T-helper 17 cell (primary cell): ENCODE measurements at regions not wholly inside any gene's neighbourhood (a gene's known extent, or its start where the extent isn't known, plus 50 kb on each side); places are given as distances from the start of the nearest gene placed in this dataset.
"Not testable (repeated sequence)": the region's sequence is repeated elsewhere in the genome, so short reads cannot be mapped to it uniquely, and the experiment has no call there.

Experiments
- ATAC-seq: fragments of 150-1000 bp; cut with Tn5 transposase; 2 replicates; pipeline ENCODE4 v1.10.0; 2021; ENCODE audit warnings: mild to moderate bottlenecking, moderate library complexity
- DNase-seq, 3 donors: peaks; one replicate each; pipeline versions ENCODE4 v3.0.0 to v3.0.0-alpha.2; 2020 to 2021
- H3K9me3 ChIP-seq: one replicate; pipeline ENCODE4 v1.7.0; 2013; ENCODE audit warnings: low read length, mild to moderate bottlenecking; ENCODE audit not compliant: control insufficient read depth, poor library complexity, severe bottlenecking
- H3K27ac Mint-ChIP-seq: one replicate; pipeline ENCODE4 v1.8.0; 2022; ENCODE audit warnings: mild to moderate bottlenecking, moderate library complexity, mixed read lengths
- H3K27me3 Mint-ChIP-seq: one replicate; pipeline ENCODE4 v1.8.0; 2022; ENCODE audit warnings: mixed read lengths
- H3K36me3 Mint-ChIP-seq: one replicate; pipeline ENCODE4 v1.8.0; 2022; ENCODE audit warnings: low read depth, mixed read lengths
- H3K4me1 Mint-ChIP-seq: one replicate; pipeline ENCODE4 v1.8.0; 2022; ENCODE audit warnings: mild to moderate bottlenecking, mixed read lengths
- H3K4me3 Mint-ChIP-seq: one replicate; pipeline ENCODE4 v1.8.0; 2022; ENCODE audit warnings: mild to moderate bottlenecking, moderate library complexity, mixed read lengths

DNA sequence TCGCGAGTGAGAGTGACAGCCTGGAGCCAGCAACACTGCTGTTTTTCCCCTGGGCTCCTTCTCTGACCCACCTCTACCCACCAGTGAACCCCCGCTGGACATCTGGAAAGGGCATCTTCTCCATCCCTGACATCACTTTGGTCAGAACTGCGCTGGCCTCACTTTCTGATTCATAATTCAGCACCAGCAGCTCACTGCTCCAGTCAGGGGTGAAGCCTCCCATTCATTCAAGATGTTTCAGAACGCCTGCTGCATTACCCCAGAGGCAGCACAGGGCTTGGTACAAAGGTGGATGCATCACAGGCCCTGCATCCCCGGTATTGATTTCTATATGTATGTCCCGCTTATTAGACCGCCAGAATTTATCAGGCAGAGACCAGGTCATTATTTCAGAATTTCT, 182.8 kb upstream of the TSHZ3 start:
- ATAC-seq (no peak), DNase-seq (no peak)
- no peak overlapping the region for H3K4me3 Mint-ChIP-seq
- H3K36me3 Mint-ChIP-seq, result no peaks in the 10 kb centered on the region
- H3K27ac Mint-ChIP-seq, result no peak overlapping the region
- no peaks in the 10 kb centered on the region for H3K9me3 ChIP-seq
- no peaks in the 10 kb centered on the region for H3K4me1 Mint-ChIP-seq
- peaks cover 21% of the 10 kb centered on the region for H3K27me3 Mint-ChIP-seq

DNA sequence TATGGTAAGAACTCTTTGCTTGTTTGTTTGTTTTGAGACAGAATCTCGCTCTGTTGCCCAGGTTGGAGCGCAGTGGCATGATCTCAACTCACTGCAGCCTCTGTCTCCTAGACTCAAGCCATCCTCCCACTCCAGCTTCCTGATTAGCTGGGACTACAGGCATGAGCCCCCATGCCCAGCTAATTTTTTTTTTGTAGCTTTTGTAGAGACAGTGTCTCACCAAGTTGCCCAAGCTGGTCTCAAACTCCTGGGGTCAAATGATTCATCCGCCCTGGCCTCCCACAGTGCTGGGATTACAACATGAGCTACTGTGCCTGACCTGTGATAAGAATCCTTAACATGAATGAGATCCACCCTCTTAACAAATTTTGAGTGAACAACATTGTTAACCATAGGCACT, 183.9 kb upstream of the TSHZ3 start:
- H3K9me3 ChIP-seq, result no peaks in the 10 kb centered on the region
- H3K4me1 Mint-ChIP-seq, result no peaks in the 10 kb centered on the region
- no peak overlapping the region for H3K27ac Mint-ChIP-seq
- H3K27me3 Mint-ChIP-seq, result peaks cover 21% of the 10 kb centered on the region
- H3K36me3 Mint-ChIP-seq, result no peaks in the 10 kb centered on the region
- DNase-seq (no peak), ATAC-seq (no peak)
- no peak overlapping the region for H3K4me3 Mint-ChIP-seq

DNA sequence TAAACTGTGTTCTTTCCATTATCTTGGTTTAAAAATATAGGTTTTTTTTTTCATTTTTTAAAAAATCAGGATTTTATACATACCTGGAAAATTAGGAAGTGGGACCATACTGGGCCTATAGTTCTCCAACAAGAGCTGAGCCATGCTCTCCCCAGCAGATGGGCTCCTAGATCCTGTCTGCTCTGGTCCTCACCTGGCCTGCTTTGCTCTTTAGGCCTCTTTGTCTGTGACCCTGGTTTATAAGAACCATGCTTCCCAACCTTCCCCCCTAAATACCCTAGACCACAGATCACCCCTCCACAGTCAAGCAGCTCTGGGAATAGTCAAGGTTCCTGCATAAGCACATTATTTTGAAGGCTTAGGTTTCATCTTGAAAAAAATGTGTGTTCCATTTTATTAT, 185.0 kb upstream of the TSHZ3 start:
- Mint-ChIP-seq H3K27me3 (peaks cover 21% of the 10 kb centered on the region), H3K36me3 (no peaks in the 10 kb centered on the region), H3K27ac (no peak overlapping the region), H3K4me3 (no peak overlapping the region), H3K4me1 (no peaks in the 10 kb centered on the region)
- ATAC-seq (no peak), DNase-seq (no peak)
- H3K9me3 ChIP-seq, result no peaks in the 10 kb centered on the region

DNA sequence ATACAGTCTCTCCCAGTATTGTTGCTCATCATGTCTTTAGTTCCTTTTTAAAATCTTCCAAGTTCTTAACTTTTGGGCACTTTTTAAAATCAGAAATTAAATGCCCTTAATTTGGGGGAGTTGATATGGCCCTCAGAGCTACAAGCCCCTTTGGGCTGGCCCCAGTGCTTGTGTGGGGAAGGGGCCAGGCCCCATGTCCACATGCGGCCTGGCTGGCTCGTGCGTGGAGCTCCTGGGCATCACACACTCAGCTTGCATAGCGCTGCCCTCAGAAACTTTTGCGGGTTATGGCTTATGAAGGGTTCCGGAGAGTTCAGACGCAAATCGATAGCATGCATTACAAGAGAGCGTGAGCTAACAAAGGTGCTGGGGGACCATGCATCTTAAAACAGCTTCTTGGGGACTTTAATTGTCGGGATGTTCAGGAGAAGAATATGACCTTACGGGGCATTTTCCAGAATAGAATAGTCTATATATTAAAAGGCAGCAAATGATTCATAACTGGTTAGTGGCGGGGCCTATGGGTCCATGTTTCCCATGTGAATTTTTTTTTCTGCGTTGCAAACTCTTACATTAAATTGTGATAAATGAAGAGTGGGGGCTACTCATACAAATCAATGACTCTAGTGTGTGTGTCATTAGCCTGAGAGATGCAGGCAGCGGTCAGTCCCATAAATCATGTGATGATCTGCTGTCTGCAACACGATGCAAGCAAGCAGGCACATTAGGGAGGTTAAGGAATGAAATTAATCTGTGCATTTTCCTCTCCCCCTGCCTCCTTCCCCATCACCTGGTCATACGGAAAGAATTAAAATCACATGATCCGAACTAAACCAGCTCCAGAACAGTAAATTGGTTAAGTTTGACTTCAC, 185.8 kb upstream of the TSHZ3 start:
- no peaks in the 10 kb centered on the region for H3K4me1 Mint-ChIP-seq
- no peak overlapping the region for H3K4me3 Mint-ChIP-seq
- ATAC-seq (no peak), DNase-seq (no peak)
- H3K27me3 Mint-ChIP-seq, result peaks cover 21% of the 10 kb centered on the region
- H3K36me3 Mint-ChIP-seq, result no peaks in the 10 kb centered on the region
- H3K27ac Mint-ChIP-seq, result no peak overlapping the region
- H3K9me3 ChIP-seq, result no peaks in the 10 kb centered on the region

DNA sequence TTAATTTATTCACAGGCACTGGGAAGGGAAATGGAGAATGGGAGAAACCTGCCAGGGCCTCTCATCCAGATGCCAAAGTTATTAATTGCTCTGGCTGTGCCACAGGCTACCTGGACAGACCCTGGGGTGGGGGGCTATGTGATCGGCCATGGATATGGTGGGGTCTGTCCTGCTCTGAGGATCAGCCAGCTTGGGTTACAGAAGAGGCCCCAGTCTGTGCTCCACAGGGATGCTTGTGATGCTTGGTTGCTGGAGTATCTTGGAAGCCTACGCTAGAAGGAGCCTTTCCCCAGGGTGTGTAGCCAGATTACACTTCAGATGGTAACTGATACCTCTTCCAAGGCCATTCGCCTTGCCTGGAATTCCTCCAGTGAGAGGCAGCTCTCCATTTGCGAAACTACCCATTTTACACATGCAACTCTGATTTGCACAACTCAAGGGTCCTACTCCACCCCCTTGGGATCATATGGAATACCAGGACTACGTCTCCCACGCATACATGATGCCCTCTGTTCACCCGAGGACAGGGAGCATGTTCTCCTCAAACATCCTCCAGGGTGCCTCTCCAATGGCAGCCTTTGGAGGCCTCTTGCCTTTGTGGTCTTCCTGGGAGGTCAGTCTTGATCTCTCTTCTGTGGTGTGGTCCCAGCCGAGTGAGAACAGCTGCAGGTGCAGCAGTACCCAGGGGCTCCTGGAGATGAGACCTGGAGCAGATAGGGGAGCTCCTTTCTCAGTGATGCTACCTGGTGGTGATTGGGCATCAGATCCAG, 186.6 kb upstream of the TSHZ3 start:
- DNase-seq (no peak), ATAC-seq (no peak)
- no peaks in the 10 kb centered on the region for H3K9me3 ChIP-seq
- Mint-ChIP-seq H3K4me1 (no peaks in the 10 kb centered on the region), H3K4me3 (no peak overlapping the region), H3K36me3 (no peaks in the 10 kb centered on the region), H3K27ac (no peak overlapping the region), H3K27me3 (peaks cover 20% of the 10 kb centered on the region)

DNA sequence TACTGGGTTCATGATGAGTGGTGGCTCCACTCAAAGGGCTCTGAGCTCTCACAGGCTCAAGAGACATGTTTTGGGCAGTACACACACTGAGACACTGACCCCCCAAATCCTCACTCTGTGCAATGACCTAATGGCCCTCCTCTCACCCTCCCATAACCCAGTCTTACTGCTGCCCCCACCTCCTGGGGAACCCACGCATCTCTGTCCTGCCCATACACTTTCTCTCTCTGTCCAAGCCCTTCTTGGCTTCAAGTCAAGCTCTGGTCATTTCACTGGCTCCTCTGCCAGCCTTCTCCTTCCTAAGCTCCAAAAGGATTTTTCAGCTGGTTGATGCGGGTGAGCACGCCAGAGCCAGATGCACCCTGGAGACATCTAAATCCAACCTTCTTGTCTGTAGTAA, 187.9 kb upstream of the TSHZ3 start:
- ATAC-seq (no peak), DNase-seq (no peak)
- no peak overlapping the region for H3K27ac Mint-ChIP-seq
- H3K9me3 ChIP-seq, result no peaks in the 10 kb centered on the region
- H3K4me3 Mint-ChIP-seq, result no peak overlapping the region
- no peaks in the 10 kb centered on the region for H3K36me3 Mint-ChIP-seq
- peaks cover 14% of the 10 kb centered on the region for H3K27me3 Mint-ChIP-seq
- H3K4me1 Mint-ChIP-seq, result no peaks in the 10 kb centered on the region

DNA sequence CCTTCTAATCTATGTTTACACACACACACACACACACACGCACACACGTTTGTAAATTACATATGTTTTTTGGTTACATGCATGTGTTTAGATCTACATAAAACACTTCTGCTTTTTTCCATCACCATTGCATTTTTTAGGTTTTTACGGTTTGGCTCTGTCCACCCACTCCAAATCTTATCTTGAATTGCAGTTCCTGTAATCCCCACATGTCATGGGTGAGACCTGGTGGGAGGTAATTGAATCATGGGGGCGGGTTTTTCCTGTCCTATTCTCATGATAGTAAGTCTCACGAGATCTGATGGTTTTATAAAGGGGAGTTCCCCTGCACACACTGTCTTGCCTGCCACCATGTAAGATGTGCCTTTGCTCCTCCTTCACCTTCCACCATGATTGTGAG, 188.7 kb upstream of the TSHZ3 start:
- H3K27ac Mint-ChIP-seq, H3K36me3 Mint-ChIP-seq: not testable (repeated sequence)
- H3K27me3 Mint-ChIP-seq, result peaks cover 14% of the 10 kb centered on the region

DNA sequence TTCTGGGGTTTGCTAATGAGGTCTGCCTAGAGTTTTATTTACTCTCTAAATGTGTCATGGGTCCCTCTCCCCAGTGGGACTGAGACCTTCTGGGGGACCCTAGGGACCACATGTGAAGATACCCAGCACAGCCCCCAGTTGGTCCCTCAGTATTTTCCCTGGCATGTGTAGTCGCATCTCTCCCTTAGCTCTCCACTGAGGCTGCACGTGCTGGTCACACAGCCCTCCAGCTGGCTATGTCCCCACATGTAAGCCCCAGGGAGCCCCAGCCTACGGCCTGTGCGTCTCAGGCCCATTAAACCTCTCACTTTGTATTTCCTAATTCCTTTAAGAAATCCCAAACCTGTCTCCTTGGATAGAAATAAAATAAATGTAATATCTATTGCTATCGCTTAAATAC, 189.6 kb upstream of the TSHZ3 start:
- no peak for DNase-seq
- no peaks in the 10 kb centered on the region for H3K9me3 ChIP-seq
- Mint-ChIP-seq H3K36me3 (no peaks in the 10 kb centered on the region), H3K4me3 (no peak overlapping the region), H3K27ac (no peak overlapping the region), H3K4me1 (no peaks in the 10 kb centered on the region), H3K27me3 (peaks cover 14% of the 10 kb centered on the region)
- ATAC-seq, result no peak

More for the DNA sequence above, 188.7 kb upstream of the TSHZ3 start:
- H3K9me3 ChIP-seq, H3K4me3 Mint-ChIP-seq, H3K4me1 Mint-ChIP-seq, DNase-seq, ATAC-seq: not testable (repeated sequence)

DNA sequence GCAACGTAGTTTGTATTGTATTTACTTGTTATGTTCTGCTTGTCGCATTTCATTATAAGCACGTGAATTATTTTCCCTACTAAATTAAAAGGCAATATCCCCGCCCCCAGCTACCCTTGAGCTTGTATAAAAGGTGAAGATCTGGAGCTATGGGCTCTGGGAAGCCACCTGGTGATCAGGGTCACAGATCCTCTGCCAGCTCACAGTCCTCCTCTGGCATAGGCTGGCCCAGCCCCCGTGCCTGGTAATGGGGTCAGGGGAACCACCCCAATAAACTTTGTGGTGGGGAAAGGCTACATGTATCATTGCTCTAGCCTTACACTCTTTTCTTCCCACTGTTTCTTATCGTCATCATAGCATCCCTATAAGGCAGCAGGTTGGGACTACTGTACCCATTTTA, 190.2 kb upstream of the TSHZ3 start:
- H3K36me3 Mint-ChIP-seq, result no peaks in the 10 kb centered on the region
- DNase-seq, result no peak
- H3K27ac Mint-ChIP-seq, result no peak overlapping the region
- H3K27me3 Mint-ChIP-seq, result peaks cover 14% of the 10 kb centered on the region
- H3K9me3 ChIP-seq, result no peaks in the 10 kb centered on the region
- H3K4me1 Mint-ChIP-seq, result no peaks in the 10 kb centered on the region
- no peak for ATAC-seq
- no peak overlapping the region for H3K4me3 Mint-ChIP-seq

DNA sequence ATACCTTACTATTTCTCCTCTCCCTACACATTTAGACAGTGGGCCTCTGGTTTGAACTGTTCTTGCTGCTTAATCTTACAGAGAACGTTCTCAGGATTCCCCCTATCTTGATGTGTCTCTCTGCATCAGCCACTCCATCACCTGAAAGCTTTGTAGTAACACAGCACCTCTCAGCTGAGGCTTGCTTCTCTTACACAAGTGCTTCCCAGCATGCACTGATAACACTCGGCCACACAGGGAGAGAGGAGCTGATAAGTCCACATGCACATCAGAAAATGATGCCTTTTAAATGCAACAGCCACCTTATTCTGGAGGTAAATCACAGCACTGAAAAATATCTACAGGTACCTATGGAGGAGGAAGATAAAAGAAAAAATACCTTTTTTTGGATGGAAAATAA, 192.2 kb upstream of the TSHZ3 start:
- Mint-ChIP-seq H3K27me3 (no peaks in the 10 kb centered on the region), H3K4me1 (no peaks in the 10 kb centered on the region)

DNA sequence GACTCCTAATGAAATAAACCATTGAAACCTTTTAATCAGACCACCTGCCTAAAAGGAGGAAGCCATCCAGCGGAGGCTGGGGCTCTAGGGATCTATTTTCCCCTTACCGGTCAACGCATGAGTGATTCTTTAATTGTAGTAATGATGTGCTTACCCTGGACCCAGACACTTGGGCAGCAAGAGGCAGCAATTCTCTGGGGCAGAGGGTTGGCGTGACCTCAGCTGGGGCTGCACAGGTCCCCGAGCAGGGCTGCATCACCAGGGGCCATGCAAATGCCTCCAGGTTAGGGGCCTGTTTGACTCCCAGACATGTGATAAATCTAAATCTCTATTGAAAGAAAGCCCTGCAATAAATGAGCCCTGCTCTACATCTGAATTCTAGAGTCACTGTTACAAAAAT, 194.2 kb upstream of the TSHZ3 start:
- Mint-ChIP-seq H3K27me3 (no peaks in the 10 kb centered on the region), H3K4me1 (no peaks in the 10 kb centered on the region), H3K36me3 (no peaks in the 10 kb centered on the region), H3K27ac (no peak overlapping the region), H3K4me3 (no peak overlapping the region)
- ATAC-seq (no peak), DNase-seq (no peak)
- no peaks in the 10 kb centered on the region for H3K9me3 ChIP-seq

More for the DNA sequence above, 192.2 kb upstream of the TSHZ3 start:
- no peak overlapping the region for H3K4me3 Mint-ChIP-seq
- no peaks in the 10 kb centered on the region for H3K36me3 Mint-ChIP-seq
- DNase-seq (no peak), ATAC-seq (no peak)
- no peaks in the 10 kb centered on the region for H3K9me3 ChIP-seq
- no peak overlapping the region for H3K27ac Mint-ChIP-seq

DNA sequence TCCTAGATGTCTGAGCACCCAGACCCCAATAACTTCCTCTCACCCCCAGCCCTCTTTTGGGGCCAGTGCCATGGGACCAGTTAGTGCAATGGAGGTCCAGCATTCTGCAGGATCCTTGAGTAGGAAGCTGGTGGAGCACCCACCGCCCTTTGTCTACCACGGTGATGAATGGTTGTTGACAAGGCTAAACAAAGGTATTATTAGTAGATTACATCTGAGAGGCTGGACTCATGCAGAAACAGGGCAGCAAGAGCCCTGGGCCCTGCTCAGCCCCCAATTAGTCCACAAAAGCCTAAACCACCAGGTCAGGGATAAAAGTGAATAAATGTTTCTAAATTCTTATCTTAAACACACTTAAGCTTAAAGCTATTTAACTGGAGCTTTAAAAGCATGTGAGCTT, 196.5 kb upstream of the TSHZ3 start:
- ATAC-seq, result no peak
- no peaks in the 10 kb centered on the region for H3K4me1 Mint-ChIP-seq

DNA sequence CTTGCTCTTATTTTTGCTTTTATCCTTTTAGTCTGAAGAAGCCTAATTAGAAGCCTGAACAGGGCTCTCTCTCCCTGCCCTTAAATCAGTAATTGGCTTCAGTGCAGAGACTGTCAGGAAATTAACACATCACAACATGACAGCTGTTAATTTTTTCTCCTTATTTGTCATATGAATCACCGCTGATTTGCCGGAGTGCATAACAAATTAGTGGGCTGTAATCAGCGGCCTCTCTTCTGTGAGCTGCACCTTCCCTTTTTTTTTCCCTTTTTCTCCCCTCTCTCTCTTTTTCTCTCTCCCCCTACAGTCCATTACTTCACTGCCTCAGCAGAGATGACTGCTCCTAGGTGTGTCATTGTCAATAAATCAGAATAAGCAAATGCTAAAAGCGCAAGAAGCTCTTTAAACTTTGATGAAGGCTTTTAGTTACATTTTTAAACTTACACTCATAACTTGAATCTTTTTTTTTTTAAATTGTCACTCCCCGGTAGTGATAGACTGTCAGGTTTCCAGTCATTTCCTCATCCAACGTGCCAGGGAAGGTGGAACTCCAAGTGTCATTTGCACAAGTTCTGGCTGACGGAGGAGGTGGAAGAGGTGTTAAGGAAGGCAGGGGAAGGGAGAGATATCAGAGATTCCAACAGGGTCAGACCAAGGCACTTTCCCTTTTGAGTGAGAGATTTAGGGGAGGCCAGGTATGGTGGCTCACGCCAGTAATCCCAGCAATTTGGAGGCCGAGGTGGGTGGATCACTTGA, 197.1 kb upstream of the TSHZ3 start:
- Mint-ChIP-seq H3K4me3 (no peak overlapping the region), H3K27ac (no peak overlapping the region), H3K36me3 (no peaks in the 10 kb centered on the region), H3K4me1 (no peaks in the 10 kb centered on the region), H3K27me3 (no peaks in the 10 kb centered on the region)
- no peak for DNase-seq
- no peaks in the 10 kb centered on the region for H3K9me3 ChIP-seq
- no peak for ATAC-seq

More for the DNA sequence above, 196.5 kb upstream of the TSHZ3 start:
- H3K9me3 ChIP-seq, result no peaks in the 10 kb centered on the region
- Mint-ChIP-seq H3K36me3 (no peaks in the 10 kb centered on the region), H3K4me3 (no peak overlapping the region), H3K27me3 (no peaks in the 10 kb centered on the region), H3K27ac (no peak overlapping the region)
- DNase-seq, result no peak
